ENCODE measurements at regions not wholly inside any gene's neighbourhood (a gene's known extent, or its start where the extent isn't known, plus 50 kb on each side); places are given as distances from the start of the nearest gene placed in this dataset.

- no peak for DNase-seq
Measured at GRCh38 chr14:87879389-87879788, 113.6 kb downstream of the GALC start.

- no peak for DNase-seq
Measured at GRCh38 chr14:87878959-87879358, 114.0 kb downstream of the GALC start.

- DNase-seq: no peak
Measured at GRCh38 chr14:87877877-87878276, 115.1 kb downstream of the GALC start.

- no peak for DNase-seq
Measured at GRCh38 chr14:87874676-87875075, 118.3 kb downstream of the GALC start.

GRCh38 chr14:87873741-87874140, 119.2 kb downstream of the GALC start:
- DNase-seq: no peak

- no peak for DNase-seq
Measured at GRCh38 chr14:87869619-87870583, 123.1 kb downstream of the GALC start.

GRCh38 chr14:87868920-87869319, 124.1 kb downstream of the GALC start:
- DNase-seq: no peak

GRCh38 chr14:87866116-87866515, 126.9 kb downstream of the GALC start:
- no peak for DNase-seq

GRCh38 chr14:87864356-87865270, 128.4 kb downstream of the GALC start:
- DNase-seq: no peak

- DNase-seq: no peak
Measured at GRCh38 chr14:87863047-87863446, 129.9 kb downstream of the GALC start.

GRCh38 chr14:87852107-87852506, 140.9 kb downstream of the GALC start:
- no peak for DNase-seq

- no peak for DNase-seq
Measured at GRCh38 chr14:87851190-87851589, 141.8 kb downstream of the GALC start.

GRCh38 chr14:87847216-87847755, 145.7 kb downstream of the GALC start:
- DNase-seq: no peak

GRCh38 chr14:87840906-87841305, 152.1 kb downstream of the GALC start:
- DNase-seq: no peak

GRCh38 chr14:87838931-87839330, 154.1 kb downstream of the GALC start:
- DNase-seq: no peak

- no peak for DNase-seq
Measured at GRCh38 chr14:87837296-87837695, 155.7 kb downstream of the GALC start.

GRCh38 chr14:87834594-87834993, 158.4 kb downstream of the GALC start:
- DNase-seq: no peak

GRCh38 chr14:87833026-87833425, 160.0 kb downstream of the GALC start:
- no peak for DNase-seq

GRCh38 chr14:87830443-87831096, 162.4 kb downstream of the GALC start:
- DNase-seq: no peak

- no peak for DNase-seq
Measured at GRCh38 chr14:87829543-87829942, 163.4 kb downstream of the GALC start.

GRCh38 chr14:87824266-87824665, 168.7 kb downstream of the GALC start:
- DNase-seq: no peak

GRCh38 chr14:87816416-87816815, 176.6 kb downstream of the GALC start:
- no peak for DNase-seq

- DNase-seq: no peak
Measured at GRCh38 chr14:87815121-87815520, 177.9 kb downstream of the GALC start.
